ENCODE measurements at regions not wholly inside any gene's neighbourhood (a gene's known extent, or its start where the extent isn't known, plus 50 kb on each side); places are given as distances from the start of the nearest gene placed in this dataset.
A peak's percentile ranks its signal among the peaks of the same experiment; 100 is the strongest.

DNA sequence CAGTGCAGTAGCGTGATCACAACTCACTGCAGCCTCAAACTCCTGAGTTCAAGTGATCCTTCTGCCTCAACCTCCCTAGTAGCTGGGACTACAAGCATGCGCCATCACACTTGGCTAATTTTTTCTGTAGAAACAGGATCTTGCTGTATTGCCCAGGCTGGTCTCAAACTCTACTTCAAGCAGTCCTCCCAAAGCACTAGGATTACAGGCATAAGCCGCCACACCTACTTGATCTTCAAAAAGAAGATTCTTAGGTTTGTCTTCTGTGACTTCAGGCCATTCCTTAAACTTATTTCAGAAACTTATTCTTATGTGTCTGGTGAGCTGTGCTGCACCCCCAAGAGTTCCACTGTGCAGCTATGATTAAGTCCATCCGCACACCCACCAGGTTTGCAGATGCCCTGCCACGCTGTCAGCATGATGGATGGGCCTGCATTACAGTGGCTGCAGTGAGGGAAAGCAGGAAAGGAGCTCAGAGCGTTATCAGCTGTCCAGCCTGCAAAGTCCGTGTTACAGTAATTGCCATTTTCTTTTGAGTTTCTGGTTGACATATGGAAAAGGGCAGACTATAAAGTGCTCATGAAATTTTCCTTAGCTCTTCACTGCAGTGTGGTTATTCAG, 146.6 kb downstream of the AASDH start (continued):
- no peak for TF ChIP-seq EZH2 (conservative IDR thresholded peaks at IDR 0.05; ENCODE audit: low read depth, low read length)
- TF ChIP-seq HMG20A (CRISPR knock-in tag; IDR thresholded peaks at IDR 0.05; ENCODE audit: borderline replicate concordance) = no peak
- TF ChIP-seq MIER2 (CRISPR knock-in tag; IDR thresholded peaks at IDR 0.05) = peak; percentile 33; the same call in 1 of the 2 replicates
- TF ChIP-seq FOSL2 (CRISPR knock-in tag; IDR thresholded peaks at IDR 0.05) = no peak
- TF ChIP-seq ZFYVE20 (CRISPR knock-in tag; IDR thresholded peaks at IDR 0.05; ENCODE audit: borderline replicate concordance, low read depth) = no peak
- no peak for TF ChIP-seq ZNF160 (CRISPR knock-in tag; IDR thresholded peaks at IDR 0.05)
- no peak for TF ChIP-seq ZNF101 (CRISPR knock-in tag; IDR thresholded peaks at IDR 0.05; ENCODE audit: borderline replicate concordance, low read depth)
- TF ChIP-seq, protein P1, sequence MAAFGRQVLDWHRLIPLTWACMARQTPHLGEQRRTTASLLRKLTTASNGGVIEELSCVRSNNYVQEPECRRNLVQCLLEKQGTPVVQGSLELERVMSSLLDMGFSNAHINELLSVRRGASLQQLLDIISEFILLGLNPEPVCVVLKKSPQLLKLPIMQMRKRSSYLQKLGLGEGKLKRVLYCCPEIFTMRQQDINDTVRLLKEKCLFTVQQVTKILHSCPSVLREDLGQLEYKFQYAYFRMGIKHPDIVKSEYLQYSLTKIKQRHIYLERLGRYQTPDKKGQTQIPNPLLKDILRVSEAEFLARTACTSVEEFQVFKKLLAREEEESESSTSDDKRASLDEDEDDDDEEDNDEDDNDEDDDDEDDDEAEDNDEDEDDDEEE (CRISPR knock-in tag; IDR thresholded peaks at IDR 0.05) = no peak
- TF ChIP-seq, protein P2, sequence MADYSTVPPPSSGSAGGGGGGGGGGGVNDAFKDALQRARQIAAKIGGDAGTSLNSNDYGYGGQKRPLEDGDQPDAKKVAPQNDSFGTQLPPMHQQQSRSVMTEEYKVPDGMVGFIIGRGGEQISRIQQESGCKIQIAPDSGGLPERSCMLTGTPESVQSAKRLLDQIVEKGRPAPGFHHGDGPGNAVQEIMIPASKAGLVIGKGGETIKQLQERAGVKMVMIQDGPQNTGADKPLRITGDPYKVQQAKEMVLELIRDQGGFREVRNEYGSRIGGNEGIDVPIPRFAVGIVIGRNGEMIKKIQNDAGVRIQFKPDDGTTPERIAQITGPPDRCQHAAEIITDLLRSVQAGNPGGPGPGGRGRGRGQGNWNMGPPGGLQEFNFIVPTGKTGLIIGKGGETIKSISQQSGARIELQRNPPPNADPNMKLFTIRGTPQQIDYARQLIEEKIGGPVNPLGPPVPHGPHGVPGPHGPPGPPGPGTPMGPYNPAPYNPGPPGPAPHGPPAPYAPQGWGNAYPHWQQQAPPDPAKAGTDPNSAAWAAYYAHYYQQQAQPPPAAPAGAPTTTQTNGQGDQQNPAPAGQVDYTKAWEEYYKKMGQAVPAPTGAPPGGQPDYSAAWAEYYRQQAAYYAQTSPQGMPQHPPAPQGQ (CRISPR knock-in tag; IDR thresholded peaks at IDR 0.05; ENCODE audit: borderline replicate concordance) = no peak
- TF ChIP-seq, protein P3, sequence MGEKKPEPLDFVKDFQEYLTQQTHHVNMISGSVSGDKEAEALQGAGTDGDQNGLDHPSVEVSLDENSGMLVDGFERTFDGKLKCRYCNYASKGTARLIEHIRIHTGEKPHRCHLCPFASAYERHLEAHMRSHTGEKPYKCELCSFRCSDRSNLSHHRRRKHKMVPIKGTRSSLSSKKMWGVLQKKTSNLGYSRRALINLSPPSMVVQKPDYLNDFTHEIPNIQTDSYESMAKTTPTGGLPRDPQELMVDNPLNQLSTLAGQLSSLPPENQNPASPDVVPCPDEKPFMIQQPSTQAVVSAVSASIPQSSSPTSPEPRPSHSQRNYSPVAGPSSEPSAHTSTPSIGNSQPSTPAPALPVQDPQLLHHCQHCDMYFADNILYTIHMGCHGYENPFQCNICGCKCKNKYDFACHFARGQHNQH (CRISPR knock-in tag; IDR thresholded peaks at IDR 0.05) = peak; percentile 28; the same call in 1 of the 2 replicates
- no peak for TF ChIP-seq NCOA1 (CRISPR knock-in tag; IDR thresholded peaks at IDR 0.05)
- no peak for TF ChIP-seq ZNF572 (CRISPR knock-in tag; IDR thresholded peaks at IDR 0.05)
- TF ChIP-seq MXD4 (CRISPR knock-in tag; IDR thresholded peaks at IDR 0.05) = no peak
- TF ChIP-seq, protein P4, sequence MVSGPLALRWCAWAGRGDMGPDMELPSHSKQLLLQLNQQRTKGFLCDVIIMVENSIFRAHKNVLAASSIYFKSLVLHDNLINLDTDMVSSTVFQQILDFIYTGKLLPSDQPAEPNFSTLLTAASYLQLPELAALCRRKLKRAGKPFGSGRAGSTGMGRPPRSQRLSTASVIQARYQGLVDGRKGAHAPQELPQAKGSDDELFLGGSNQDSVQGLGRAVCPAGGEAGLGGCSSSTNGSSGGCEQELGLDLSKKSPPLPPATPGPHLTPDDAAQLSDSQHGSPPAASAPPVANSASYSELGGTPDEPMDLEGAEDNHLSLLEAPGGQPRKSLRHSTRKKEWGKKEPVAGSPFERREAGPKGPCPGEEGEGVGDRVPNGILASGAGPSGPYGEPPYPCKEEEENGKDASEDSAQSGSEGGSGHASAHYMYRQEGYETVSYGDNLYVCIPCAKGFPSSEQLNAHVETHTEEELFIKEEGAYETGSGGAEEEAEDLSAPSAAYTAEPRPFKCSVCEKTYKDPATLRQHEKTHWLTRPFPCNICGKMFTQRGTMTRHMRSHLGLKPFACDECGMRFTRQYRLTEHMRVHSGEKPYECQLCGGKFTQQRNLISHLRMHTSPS (CRISPR knock-in tag; IDR thresholded peaks at IDR 0.05; ENCODE audit: low read depth) = no peak
- TF ChIP-seq NPAS2 (CRISPR knock-in tag; IDR thresholded peaks at IDR 0.05; ENCODE audit: borderline replicate concordance) = no peak
- TF ChIP-seq PITX1 (CRISPR knock-in tag; IDR thresholded peaks at IDR 0.05) = no peak
- TF ChIP-seq, protein P5, sequence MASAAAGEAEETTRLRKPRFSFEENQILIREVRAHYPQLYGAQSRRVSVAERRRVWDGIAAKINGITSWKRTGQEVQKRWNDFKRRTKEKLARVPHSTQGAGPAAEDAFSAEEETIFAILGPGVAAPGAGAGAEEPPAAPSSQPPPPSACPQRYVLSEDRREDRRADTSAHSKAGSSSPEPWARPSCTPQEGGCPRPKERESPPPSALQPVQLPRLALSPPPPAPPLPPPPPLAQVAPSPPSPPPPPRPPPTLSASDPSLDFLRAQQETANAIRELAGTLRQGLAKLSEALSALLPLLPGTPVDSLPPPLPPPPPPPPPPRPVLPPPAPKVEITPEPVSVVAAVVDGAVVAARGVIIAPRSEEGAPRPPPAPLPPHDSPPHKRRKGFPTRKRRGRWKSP (CRISPR knock-in tag; IDR thresholded peaks at IDR 0.05) = no peak
- TF ChIP-seq, protein P6, sequence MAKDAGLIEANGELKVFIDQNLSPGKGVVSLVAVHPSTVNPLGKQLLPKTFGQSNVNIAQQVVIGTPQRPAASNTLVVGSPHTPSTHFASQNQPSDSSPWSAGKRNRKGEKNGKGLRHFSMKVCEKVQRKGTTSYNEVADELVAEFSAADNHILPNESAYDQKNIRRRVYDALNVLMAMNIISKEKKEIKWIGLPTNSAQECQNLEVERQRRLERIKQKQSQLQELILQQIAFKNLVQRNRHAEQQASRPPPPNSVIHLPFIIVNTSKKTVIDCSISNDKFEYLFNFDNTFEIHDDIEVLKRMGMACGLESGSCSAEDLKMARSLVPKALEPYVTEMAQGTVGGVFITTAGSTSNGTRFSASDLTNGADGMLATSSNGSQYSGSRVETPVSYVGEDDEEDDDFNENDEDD (CRISPR knock-in tag; IDR thresholded peaks at IDR 0.05; ENCODE audit: borderline replicate concordance) = peak; percentile 24; the same call in 1 of the 2 replicates
- no peak for TF ChIP-seq ATF7 (IDR thresholded peaks at IDR 0.05)
- TF ChIP-seq ATF7 (CRISPR knock-in tag; IDR thresholded peaks at IDR 0.05) = no peak
- TF ChIP-seq ZNF329 (CRISPR knock-in tag; IDR thresholded peaks at IDR 0.05; ENCODE audit: low read depth) = no peak
- TF ChIP-seq ZNF816 (CRISPR knock-in tag; IDR thresholded peaks at IDR 0.05; ENCODE audit: borderline replicate concordance) = no peak
- no peak for TF ChIP-seq NFKBIZ (CRISPR knock-in tag; IDR thresholded peaks at IDR 0.05)
- no peak for TF ChIP-seq NFRKB (IDR thresholded peaks at IDR 0.05)

Measured in HepG2 (cell line).